ENCODE measurements at regions not wholly inside any gene's neighbourhood (a gene's known extent, or its start where the extent isn't known, plus 50 kb on each side); places are given as distances from the start of the nearest gene placed in this dataset.
"Not testable (repeated sequence)": the region's sequence is repeated elsewhere in the genome, so short reads cannot be mapped to it uniquely, and the experiment has no call there.

DNA sequence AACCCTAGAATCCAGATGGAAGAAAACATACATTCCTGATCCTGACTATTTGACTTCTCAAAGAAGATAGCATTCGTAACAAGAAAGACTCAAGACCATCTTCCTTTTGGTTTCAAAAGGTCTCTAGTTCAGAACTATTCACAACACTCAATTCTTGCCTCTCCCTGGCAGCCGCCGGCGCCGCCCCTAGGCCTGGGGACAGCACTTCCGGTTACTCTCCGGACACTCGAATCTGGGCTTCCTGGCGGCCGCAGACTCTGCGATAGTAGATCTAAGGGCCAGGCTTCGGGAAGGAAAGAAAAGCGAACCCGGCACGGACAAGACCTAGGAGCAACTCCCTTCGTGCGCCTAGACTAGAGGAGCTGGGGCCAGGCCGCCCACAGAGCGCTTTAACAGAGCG is 107.8 kb upstream of the CCDC180 start:
- not testable (repeated sequence) for H3K79me2 ChIP-seq (ENCODE audit: low read length); H3K36me3 ChIP-seq (replicated peaks; ENCODE audit: low read depth, low read length); H3K27ac ChIP-seq (ENCODE audit: low read length); H2AFZ ChIP-seq (ENCODE audit: low read depth, low read length); H3K27me3 ChIP-seq (ENCODE audit: low read depth, low read length); H4K20me1 ChIP-seq (ENCODE audit: insufficient read depth, low read length); H3K9ac ChIP-seq (ENCODE audit: low read length); H3K9me3 ChIP-seq (ENCODE audit: insufficient read depth, low read length); H3K4me3 ChIP-seq (ENCODE audit: low read length); H3K4me1 ChIP-seq (ENCODE audit: low read length); H3K4me2 ChIP-seq (ENCODE audit: low read length)

DNA sequence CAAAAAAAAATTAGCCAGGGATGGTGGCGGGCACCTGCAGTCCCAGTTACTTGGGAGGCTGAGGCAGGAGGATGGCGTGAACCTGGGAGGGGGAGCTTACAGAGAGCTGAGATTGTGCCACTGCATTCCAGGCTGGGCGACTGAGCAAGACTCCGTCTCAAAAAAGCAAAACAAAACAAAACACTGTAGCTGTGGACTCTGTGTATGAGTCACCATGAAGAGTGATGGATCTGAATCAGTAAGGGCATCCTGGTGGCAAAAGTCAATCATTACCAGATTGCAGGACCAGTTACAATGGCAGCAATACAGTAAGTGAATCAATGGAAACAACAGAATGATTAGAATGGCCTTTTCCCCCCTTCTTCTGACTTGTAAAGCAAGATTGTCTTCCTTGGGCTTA is 113.7 kb upstream of the CCDC180 start:
- H3K4me3 ChIP-seq (ENCODE audit: low read length); H3K36me3 ChIP-seq (replicated peaks; ENCODE audit: low read depth, low read length); H3K27ac ChIP-seq (ENCODE audit: low read length); H2AFZ ChIP-seq (ENCODE audit: low read depth, low read length); H3K79me2 ChIP-seq (ENCODE audit: low read length); H3K9ac ChIP-seq (ENCODE audit: low read length); H3K9me3 ChIP-seq (ENCODE audit: insufficient read depth, low read length); H3K4me1 ChIP-seq (ENCODE audit: low read length); H3K27me3 ChIP-seq (ENCODE audit: low read depth, low read length); H3K4me2 ChIP-seq (ENCODE audit: low read length); H4K20me1 ChIP-seq (ENCODE audit: insufficient read depth, low read length): not testable (repeated sequence)

DNA sequence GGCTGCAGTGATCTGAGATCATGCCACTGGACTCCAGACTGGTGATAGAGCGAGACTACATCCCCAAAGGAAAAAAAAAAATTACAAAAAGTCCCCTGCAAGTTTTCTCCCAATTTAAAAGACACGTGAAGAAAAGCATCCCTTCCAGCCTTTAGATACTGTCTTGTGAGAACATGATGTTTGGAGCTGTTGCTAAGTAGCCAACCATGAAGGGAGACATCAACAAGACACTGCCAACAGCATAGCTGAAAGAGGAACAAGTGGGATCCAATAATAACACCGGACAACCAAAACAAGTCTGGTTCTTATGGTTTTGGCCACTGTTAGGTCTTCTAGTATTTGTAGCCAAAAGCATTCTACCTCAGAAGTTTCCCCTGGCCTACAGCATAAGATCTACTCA is 118.9 kb upstream of the CCDC180 start:
- Histone ChIP-seq H3K9me3 (ENCODE audit: insufficient read depth, low read length) (no peaks in the 10 kb centered on the region), H3K27me3 (ENCODE audit: low read depth, low read length) (no peaks in the 10 kb centered on the region), H3K4me1 (ENCODE audit: low read length) (no peaks in the 10 kb centered on the region), H4K20me1 (ENCODE audit: insufficient read depth, low read length) (no peaks in the 10 kb centered on the region), H3K79me2 (ENCODE audit: low read length) (no peaks in the 10 kb centered on the region), H3K36me3 (replicated peaks; ENCODE audit: low read depth, low read length) (no peaks in the 10 kb centered on the region), H3K4me2 (ENCODE audit: low read length) (no peak overlapping the region), H3K4me3 (ENCODE audit: low read length) (no peak overlapping the region), H3K9ac (ENCODE audit: low read length) (no peak overlapping the region), H3K27ac (ENCODE audit: low read length) (no peak overlapping the region), H2AFZ (ENCODE audit: low read depth, low read length) (no peak overlapping the region)
- TF ChIP-seq, protein P1, sequence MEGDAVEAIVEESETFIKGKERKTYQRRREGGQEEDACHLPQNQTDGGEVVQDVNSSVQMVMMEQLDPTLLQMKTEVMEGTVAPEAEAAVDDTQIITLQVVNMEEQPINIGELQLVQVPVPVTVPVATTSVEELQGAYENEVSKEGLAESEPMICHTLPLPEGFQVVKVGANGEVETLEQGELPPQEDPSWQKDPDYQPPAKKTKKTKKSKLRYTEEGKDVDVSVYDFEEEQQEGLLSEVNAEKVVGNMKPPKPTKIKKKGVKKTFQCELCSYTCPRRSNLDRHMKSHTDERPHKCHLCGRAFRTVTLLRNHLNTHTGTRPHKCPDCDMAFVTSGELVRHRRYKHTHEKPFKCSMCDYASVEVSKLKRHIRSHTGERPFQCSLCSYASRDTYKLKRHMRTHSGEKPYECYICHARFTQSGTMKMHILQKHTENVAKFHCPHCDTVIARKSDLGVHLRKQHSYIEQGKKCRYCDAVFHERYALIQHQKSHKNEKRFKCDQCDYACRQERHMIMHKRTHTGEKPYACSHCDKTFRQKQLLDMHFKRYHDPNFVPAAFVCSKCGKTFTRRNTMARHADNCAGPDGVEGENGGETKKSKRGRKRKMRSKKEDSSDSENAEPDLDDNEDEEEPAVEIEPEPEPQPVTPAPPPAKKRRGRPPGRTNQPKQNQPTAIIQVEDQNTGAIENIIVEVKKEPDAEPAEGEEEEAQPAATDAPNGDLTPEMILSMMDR (IDR thresholded peaks at IDR 0.05; ENCODE audit: low read depth, low read length) = no peak
- TF ChIP-seq EZH2phosphoT487 (IDR thresholded peaks at IDR 0.05; ENCODE audit: low read depth) = no peak

DNA sequence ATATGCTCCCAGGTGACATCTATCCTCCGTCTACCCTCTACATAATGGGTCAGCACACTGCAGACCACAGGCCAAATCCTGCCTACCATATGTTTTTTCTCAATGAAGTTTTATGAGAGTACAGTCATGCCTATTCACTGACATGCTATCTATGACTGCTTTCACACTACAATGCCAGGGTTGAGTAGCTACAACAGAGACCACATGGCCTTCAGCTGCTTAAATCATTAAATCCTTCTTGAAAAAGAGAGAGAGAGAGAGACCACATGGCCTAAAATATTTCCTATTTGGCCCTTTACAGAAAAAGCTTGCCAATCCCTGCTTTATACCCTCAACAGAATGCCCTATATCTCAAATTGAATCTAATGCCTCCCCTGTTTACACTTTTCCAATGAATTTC is 119.8 kb upstream of the CCDC180 start:
- not testable (repeated sequence) for H3K36me3 ChIP-seq (replicated peaks; ENCODE audit: low read depth, low read length); H3K4me1 ChIP-seq (ENCODE audit: low read length); H3K27me3 ChIP-seq (ENCODE audit: low read depth, low read length)

DNA sequence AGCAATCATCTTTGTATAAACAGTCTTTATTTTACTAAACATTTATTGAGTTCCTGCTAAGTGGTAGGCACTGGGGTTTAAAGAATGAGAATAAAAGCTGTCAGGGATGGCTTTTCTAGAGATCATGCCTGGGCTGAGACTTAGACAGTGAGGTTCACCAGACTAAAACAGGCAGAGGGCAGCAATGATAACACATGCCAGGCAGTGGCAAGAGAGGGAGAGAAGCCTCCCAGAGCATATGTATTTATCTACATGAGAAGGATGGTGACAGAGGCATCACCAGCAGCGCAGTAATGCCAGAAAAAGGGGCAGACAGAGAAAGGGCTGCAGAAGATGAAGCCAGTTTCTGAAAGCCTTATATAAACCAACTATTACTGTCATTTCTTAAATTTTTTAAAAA is 121.0 kb upstream of the CCDC180 start:
- TF ChIP-seq, protein P1 (IDR thresholded peaks at IDR 0.05; ENCODE audit: low read depth, low read length) = no peak
- no peaks in the 10 kb centered on the region for H3K9me3 ChIP-seq (ENCODE audit: insufficient read depth, low read length)

More for the DNA sequence above, 119.8 kb upstream of the CCDC180 start:
- not testable (repeated sequence) for H3K79me2 ChIP-seq (ENCODE audit: low read length); H4K20me1 ChIP-seq (ENCODE audit: insufficient read depth, low read length); H2AFZ ChIP-seq (ENCODE audit: low read depth, low read length); H3K4me3 ChIP-seq (ENCODE audit: low read length); H3K4me2 ChIP-seq (ENCODE audit: low read length); H3K9me3 ChIP-seq (ENCODE audit: insufficient read depth, low read length); H3K9ac ChIP-seq (ENCODE audit: low read length); H3K27ac ChIP-seq (ENCODE audit: low read length)

DNA sequence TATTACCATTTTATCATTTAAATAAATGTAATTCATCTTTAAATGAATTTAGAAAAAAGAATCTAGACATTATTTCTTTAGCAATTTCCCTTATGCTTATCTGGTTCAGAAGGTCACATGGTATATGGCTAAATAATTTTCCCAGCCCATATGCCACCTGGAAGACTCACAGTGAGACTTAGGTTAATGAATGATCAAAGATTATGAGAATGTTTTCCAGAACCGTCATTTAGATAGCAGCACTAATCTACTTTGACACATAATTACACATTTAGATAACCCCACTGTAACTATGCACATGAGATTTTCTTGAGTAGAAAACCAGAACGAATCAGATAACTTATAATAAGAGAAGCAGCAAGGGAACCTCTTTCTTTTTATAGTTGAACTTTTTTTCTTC is 124.9 kb upstream of the CCDC180 start:
- H3K79me2 ChIP-seq (ENCODE audit: low read length); H3K4me1 ChIP-seq (ENCODE audit: low read length); H3K27ac ChIP-seq (ENCODE audit: low read length); H3K4me3 ChIP-seq (ENCODE audit: low read length); H2AFZ ChIP-seq (ENCODE audit: low read depth, low read length); H4K20me1 ChIP-seq (ENCODE audit: insufficient read depth, low read length); H3K27me3 ChIP-seq (ENCODE audit: low read depth, low read length); H3K9ac ChIP-seq (ENCODE audit: low read length); H3K36me3 ChIP-seq (replicated peaks; ENCODE audit: low read depth, low read length); H3K9me3 ChIP-seq (ENCODE audit: insufficient read depth, low read length); H3K4me2 ChIP-seq (ENCODE audit: low read length): not testable (repeated sequence)

More for the DNA sequence above, 121.0 kb upstream of the CCDC180 start:
- Histone ChIP-seq H4K20me1 (ENCODE audit: insufficient read depth, low read length) (no peaks in the 10 kb centered on the region), H3K27ac (ENCODE audit: low read length) (no peak overlapping the region), H3K4me2 (ENCODE audit: low read length) (no peak overlapping the region), H3K27me3 (ENCODE audit: low read depth, low read length) (no peaks in the 10 kb centered on the region), H2AFZ (ENCODE audit: low read depth, low read length) (no peak overlapping the region), H3K36me3 (replicated peaks; ENCODE audit: low read depth, low read length) (no peaks in the 10 kb centered on the region), H3K4me3 (ENCODE audit: low read length) (no peak overlapping the region), H3K4me1 (ENCODE audit: low read length) (no peaks in the 10 kb centered on the region), H3K9ac (ENCODE audit: low read length) (no peak overlapping the region), H3K79me2 (ENCODE audit: low read length) (no peaks in the 10 kb centered on the region)

Measured in OCI-LY3 (cell line).